DOHH2 (cell line): ENCODE measurements at regions not wholly inside any gene's neighbourhood (a gene's known extent, or its start where the extent isn't known, plus 50 kb on each side); places are given as distances from the start of the nearest gene placed in this dataset.

Experiments used
- H3F3A ChIP-seq: fragments of 200-600 bp; sonication (generic), shearing (Covaris generic); 2 replicates; pipeline ENCODE4 v1.6.0; 2016; ENCODE audit warnings: antibody characterized with exemption, mild to moderate bottlenecking; ENCODE audit not compliant: control insufficient read depth, insufficient read depth
- H3K27ac ChIP-seq: fragments of 200-600 bp; sonication (generic); 2 replicates; pipeline ENCODE4 v1.5.1; 2014; ENCODE audit warnings: low read depth, mild to moderate bottlenecking, low read length, moderate library complexity
- H3K27me3 ChIP-seq: fragments of 200-600 bp; sonication (generic); 2 replicates; pipeline ENCODE4 v1.6.1; 2014; ENCODE audit warnings: mild to moderate bottlenecking, low read length, mixed read lengths; ENCODE audit not compliant: control insufficient read depth
- H3K36me3 ChIP-seq: fragments of 200-600 bp; sonication (generic); 2 replicates; pipeline ENCODE4 v1.6.1; 2014; ENCODE audit warnings: mild to moderate bottlenecking, low read length, moderate library complexity, mixed read lengths; ENCODE audit not compliant: control insufficient read depth
- H3K4me1 ChIP-seq: fragments of 200-600 bp; sonication (generic); 2 replicates; pipeline ENCODE4 v1.6.1; 2014; ENCODE audit warnings: mild to moderate bottlenecking, low read length, mixed read lengths; ENCODE audit not compliant: control insufficient read depth
- H3K4me2 ChIP-seq: fragments of 200-600 bp; sonication (generic); 2 replicates; pipeline ENCODE4 v1.6.0; 2014; ENCODE audit warnings: mild to moderate bottlenecking, low read length, moderate library complexity
- H3K4me3 ChIP-seq: fragments of 200-600 bp; sonication (generic); 2 replicates; pipeline ENCODE4 v1.5.1; 2014; ENCODE audit warnings: mild to moderate bottlenecking, low read length, mixed read lengths
- H3K79me2 ChIP-seq: fragments of 200-600 bp; sonication (generic); 2 replicates; pipeline ENCODE4 v1.6.1; 2014; ENCODE audit warnings: mild to moderate bottlenecking, low read length, mixed read lengths; ENCODE audit not compliant: control insufficient read depth
- H3K9me2 ChIP-seq: fragments of 200-600 bp; sonication (generic); replicated peaks from 2 replicates; pipeline ENCODE4 v1.6.1; 2014; ENCODE audit warnings: mild to moderate bottlenecking, low read length, mixed read lengths; ENCODE audit not compliant: control insufficient read depth
- H3K9me3 ChIP-seq: fragments of 200-600 bp; sonication (generic); 2 replicates; pipeline ENCODE4 v1.6.1; 2014; ENCODE audit warnings: antibody characterized with exemption, low read length, mixed read lengths; ENCODE audit not compliant: control insufficient read depth, insufficient read depth
- H4K20me1 ChIP-seq: fragments of 200-600 bp; sonication (generic); 2 replicates; pipeline ENCODE4 v1.6.0; 2014; ENCODE audit warnings: low read depth, mild to moderate bottlenecking, antibody characterized with exemption, low read length, moderate library complexity; ENCODE audit not compliant: control insufficient read depth, insufficient read depth
- EZH2phosphoT487 ChIP-seq: fragments of 200-600 bp; sonication (generic); IDR thresholded peaks from 2 replicates; pipeline ENCODE4 v1.6.1; 2017; ENCODE audit warnings: borderline replicate concordance, mild to moderate bottlenecking, antibody characterized with exemption, low read length, moderate library complexity, mixed read lengths
- TF ChIP-seq, protein P1 (sequence below): fragments of 200-600 bp; sonication (generic); IDR thresholded peaks from one replicate; pipeline ENCODE4 v1.5.1; 2014; ENCODE audit warnings: antibody characterized with exemption, mild to moderate bottlenecking, low read depth, low read length; ENCODE audit not compliant: poor library complexity, severe bottlenecking

DNA sequence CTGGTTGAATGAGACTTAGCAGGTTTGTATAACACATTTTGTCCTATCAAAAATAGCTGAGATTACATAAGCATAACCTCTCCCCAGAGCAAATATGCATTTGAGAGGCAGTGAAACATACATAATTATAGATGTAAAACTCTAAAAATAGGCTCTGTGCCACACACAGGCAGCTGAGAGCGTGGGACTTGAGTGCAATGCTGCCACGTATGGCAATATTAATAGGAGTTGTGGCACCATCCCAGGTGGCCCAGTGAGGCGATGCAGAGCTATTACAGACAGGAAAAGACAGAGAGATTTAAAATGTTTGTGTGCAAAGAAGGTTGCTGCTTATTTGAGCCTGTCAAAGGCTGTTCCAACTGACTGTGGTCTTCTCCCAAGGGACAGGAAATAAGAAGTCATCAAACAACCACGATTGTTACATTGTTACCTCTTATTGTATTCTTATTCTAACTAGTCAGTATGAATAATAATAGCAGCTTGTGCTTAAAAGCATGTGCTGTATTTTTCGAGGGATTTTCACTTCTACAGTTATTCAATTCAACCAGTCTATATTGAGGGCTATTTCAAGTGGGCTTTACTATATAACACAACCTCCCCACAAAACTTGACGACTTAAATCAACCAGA, 116.5 kb downstream of the SALL1 start:
- Histone ChIP-seq H3K4me1 (peaks cover 9% of the 10 kb centered on the region; the same call in 1 of the 2 replicates), H3K4me2 (no peak overlapping the region), H3K4me3 (no peak overlapping the region), H3K36me3 (no peaks in the 10 kb centered on the region), H3K9me3 (no peaks in the 10 kb centered on the region), H3K27me3 (no peaks in the 10 kb centered on the region), H3F3A (no peaks in the 10 kb centered on the region), H4K20me1 (no peaks in the 10 kb centered on the region), H3K27ac (no peak overlapping the region), H3K9me2 (no peaks in the 10 kb centered on the region), H3K79me2 (no peaks in the 10 kb centered on the region)
- TF ChIP-seq EZH2phosphoT487 = no peak
- TF ChIP-seq, protein P1, sequence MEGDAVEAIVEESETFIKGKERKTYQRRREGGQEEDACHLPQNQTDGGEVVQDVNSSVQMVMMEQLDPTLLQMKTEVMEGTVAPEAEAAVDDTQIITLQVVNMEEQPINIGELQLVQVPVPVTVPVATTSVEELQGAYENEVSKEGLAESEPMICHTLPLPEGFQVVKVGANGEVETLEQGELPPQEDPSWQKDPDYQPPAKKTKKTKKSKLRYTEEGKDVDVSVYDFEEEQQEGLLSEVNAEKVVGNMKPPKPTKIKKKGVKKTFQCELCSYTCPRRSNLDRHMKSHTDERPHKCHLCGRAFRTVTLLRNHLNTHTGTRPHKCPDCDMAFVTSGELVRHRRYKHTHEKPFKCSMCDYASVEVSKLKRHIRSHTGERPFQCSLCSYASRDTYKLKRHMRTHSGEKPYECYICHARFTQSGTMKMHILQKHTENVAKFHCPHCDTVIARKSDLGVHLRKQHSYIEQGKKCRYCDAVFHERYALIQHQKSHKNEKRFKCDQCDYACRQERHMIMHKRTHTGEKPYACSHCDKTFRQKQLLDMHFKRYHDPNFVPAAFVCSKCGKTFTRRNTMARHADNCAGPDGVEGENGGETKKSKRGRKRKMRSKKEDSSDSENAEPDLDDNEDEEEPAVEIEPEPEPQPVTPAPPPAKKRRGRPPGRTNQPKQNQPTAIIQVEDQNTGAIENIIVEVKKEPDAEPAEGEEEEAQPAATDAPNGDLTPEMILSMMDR = no peak

DNA sequence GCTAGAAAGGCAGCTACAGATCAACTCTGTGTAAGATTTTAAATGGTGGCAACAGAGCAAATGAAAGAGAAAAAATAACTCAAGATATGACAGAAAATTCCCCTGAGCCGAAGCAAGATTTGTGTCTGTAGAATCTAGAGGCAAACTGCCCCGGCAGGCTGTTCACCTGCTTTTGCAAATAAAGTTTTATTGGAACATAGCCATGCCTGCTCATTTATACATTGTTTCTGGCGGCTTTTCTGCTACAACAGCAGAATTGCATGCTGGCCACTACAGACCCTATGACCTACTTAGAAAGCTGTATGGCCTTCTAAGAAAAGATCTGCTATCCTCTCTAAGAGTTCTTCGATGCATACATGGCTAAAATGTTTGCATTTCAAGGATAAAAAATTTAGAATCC, 119.5 kb downstream of the SALL1 start:
- H4K20me1 ChIP-seq = no peaks in the 10 kb centered on the region
- peaks cover 9% of the 10 kb centered on the region; the same call in 1 of the 2 replicates for H3K4me1 ChIP-seq
- H3K4me2 ChIP-seq = no peak overlapping the region
- no peaks in the 10 kb centered on the region for H3K9me2 ChIP-seq
- no peaks in the 10 kb centered on the region for H3F3A ChIP-seq
- H3K79me2 ChIP-seq = no peaks in the 10 kb centered on the region
- TF ChIP-seq, protein P1 = no peak
- TF ChIP-seq EZH2phosphoT487 = no peak
- no peaks in the 10 kb centered on the region for H3K36me3 ChIP-seq
- no peak overlapping the region for H3K4me3 ChIP-seq
- H3K9me3 ChIP-seq = no peaks in the 10 kb centered on the region
- no peaks in the 10 kb centered on the region for H3K27me3 ChIP-seq
- H3K27ac ChIP-seq = no peak overlapping the region

DNA sequence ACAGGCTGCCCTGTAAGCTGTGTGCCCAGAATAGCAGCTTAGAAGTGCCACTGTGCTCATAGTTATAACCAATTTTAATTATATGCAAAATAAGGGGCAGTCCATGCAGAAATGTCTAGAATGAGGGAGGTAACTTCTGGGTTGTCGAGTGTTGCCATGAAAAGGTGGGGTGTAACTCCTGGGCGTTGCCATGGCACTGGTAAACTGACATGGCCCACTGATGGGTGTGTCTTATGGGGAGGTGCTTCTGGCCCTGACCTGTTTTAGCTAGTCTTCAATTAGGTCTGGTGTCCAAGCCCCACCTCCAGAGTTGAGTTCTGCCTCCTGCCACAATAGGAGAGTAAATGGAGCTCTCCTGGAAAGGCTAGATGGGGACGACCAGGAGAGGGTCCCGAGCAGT, 120.6 kb downstream of the SALL1 start:
- no peaks in the 10 kb centered on the region for H4K20me1 ChIP-seq
- no peak overlapping the region for H3K4me2 ChIP-seq
- H3K27me3 ChIP-seq = no peaks in the 10 kb centered on the region
- peaks cover 9% of the 10 kb centered on the region; the same call in 1 of the 2 replicates for H3K4me1 ChIP-seq
- no peaks in the 10 kb centered on the region for H3K9me2 ChIP-seq
- no peaks in the 10 kb centered on the region for H3K9me3 ChIP-seq
- H3K36me3 ChIP-seq = no peaks in the 10 kb centered on the region
- no peak overlapping the region for H3K4me3 ChIP-seq
- TF ChIP-seq EZH2phosphoT487 = no peak
- TF ChIP-seq, protein P1 = no peak
- H3F3A ChIP-seq = no peaks in the 10 kb centered on the region
- no peak overlapping the region for H3K27ac ChIP-seq
- H3K79me2 ChIP-seq = no peaks in the 10 kb centered on the region
